HepG2 (cell line): ENCODE measurements at regions not wholly inside any gene's neighbourhood (a gene's known extent, or its start where the extent isn't known, plus 50 kb on each side); places are given as distances from the start of the nearest gene placed in this dataset. TPM values are rescaled to one million over a fixed set of nuclear protein-coding genes. Genes with fewer than 3 reads are reported as not detected.
A peak's percentile ranks its signal among the peaks of the same experiment; 100 is the strongest.

Source experiments
- ATAC-seq: fragments of 200-7000 bp; cut with Tn5 transposase; 3 replicates; pipeline ENCODE4 v1.9.1; 2020; ENCODE audit warnings: mild to moderate bottlenecking, moderate library complexity
- BruUV-seq: library from RNA; stranded (reverse); fragments of 400-500 nt; replicated peaks from 2 replicates; lab custom pipeline; 2021; lab: Mats Ljungman, UMichigan
- CTCF ChIA-PET: fragments of 300-600 bp; formaldehyde crosslinking; extraction: SDS; loops from one replicate; lab custom pipeline; 2021; ENCODE audit warnings: low total read pairs, inconsistent platforms, low intra/inter-chr PET ratio; lab: Yijun Ruan, JAX
- POLR2A ChIA-PET: fragments of 350-600 bp; sonication (Branson Sonifier 250); formaldehyde crosslinking; loops from one replicate; lab custom pipeline; 2020; ENCODE audit warnings: antibody characterized with exemption, inconsistent platforms; lab: Yijun Ruan, JAX
- DNase-seq: peaks from one replicate; pipeline ENCODE4 v3.0.0-alpha.2; 2015; ENCODE audit warnings: low spot score
- FAIRE-seq: peaks from 3 replicates; lab custom pipeline; 2011; peaks lifted over from hg19 to GRCh38; lab: Jason Lieb, UNC
- H2AFZ ChIP-seq: one replicate; pipeline ENCODE4 v1.6.1; 2011; ENCODE audit warnings: low read length, inconsistent platforms
- H3K27ac ChIP-seq: fragments of 300-600 bp; 3 replicates; pipeline ENCODE4 v1.8.0; 2011; ENCODE audit warnings: mixed run types, mild to moderate bottlenecking, mixed read lengths, low read length, inconsistent platforms; ENCODE audit not compliant: insufficient read depth; ENCODE audit errors: extremely low read length
- H3K27me3 ChIP-seq, 2 experiments: fragments of 200-600 bp in 1 of 2; 2 replicates in 1 of 2; 3 replicates in 1 of 2; pipeline versions ENCODE4 v1.6.0 to v1.8.0; 2011; ENCODE audit warnings: low read length in 2 of 2, mild to moderate bottlenecking in 2 of 2, moderate library complexity in 2 of 2, inconsistent platforms in 1 of 2; ENCODE audit not compliant: insufficient read depth in 2 of 2, control insufficient read depth in 1 of 2
- H3K36me3 ChIP-seq, 2 experiments: fragments of 200-600 bp in 1 of 2; replicated peaks in 1 of 2; 2 replicates in 1 of 2; 3 replicates in 1 of 2; pipeline versions ENCODE4 v1.5.1 to v1.8.0; 2011; ENCODE audit warnings: low read length in 2 of 2, inconsistent platforms in 1 of 2; ENCODE audit not compliant: insufficient read depth in 2 of 2, control insufficient read depth in 1 of 2
- H3K4me1 ChIP-seq: 2 replicates; pipeline ENCODE4 v1.5.1; 2012; ENCODE audit warnings: low read length, inconsistent platforms; ENCODE audit not compliant: insufficient read depth
- H3K4me2 ChIP-seq: 2 replicates; pipeline ENCODE4 v1.6.0; 2011; ENCODE audit warnings: low read depth, low read length, inconsistent platforms
- H3K4me3 ChIP-seq, 3 experiments: fragments of 200-600 bp in 1 of 3; sonication (generic), shearing (Covaris generic) in 1 of 3; replicated peaks in 1 of 3; 2 replicates each; pipeline ENCODE4 v1.5.1; 2011 to 2016; ENCODE audit warnings: low read length in 3 of 3, inconsistent platforms in 2 of 3, low read depth in 2 of 3, mild to moderate bottlenecking in 2 of 3, control low read depth in 1 of 3, mixed read lengths in 1 of 3; ENCODE audit not compliant: insufficient read depth in 1 of 3
- H3K79me2 ChIP-seq: one replicate; pipeline ENCODE4 v1.6.1; 2011; ENCODE audit warnings: low read length, inconsistent platforms; ENCODE audit not compliant: insufficient read depth
- H3K9ac ChIP-seq: 2 replicates; pipeline ENCODE4 v1.6.0; 2011; ENCODE audit warnings: mild to moderate bottlenecking, low read depth, low read length, inconsistent platforms; ENCODE audit not compliant: insufficient read depth
- H3K9me3 ChIP-seq: 2 replicates; pipeline ENCODE4 v1.5.1; 2012; ENCODE audit warnings: mild to moderate bottlenecking, low read length
- H4K20me1 ChIP-seq: 2 replicates; pipeline ENCODE4 v1.6.0; 2011; ENCODE audit warnings: inconsistent platforms, mild to moderate bottlenecking, low read length, moderate library complexity; ENCODE audit not compliant: insufficient read depth
- DR1 ChIP-seq: sonication (generic); formaldehyde crosslinking; IDR thresholded peaks from 2 replicates; pipeline ENCODE4 v1.8.0; 2021; ENCODE audit warnings: mild to moderate bottlenecking, missing genetic modification reagents, inconsistent platforms
- KLF15 ChIP-seq: sonication (generic); formaldehyde crosslinking; IDR thresholded peaks from 2 replicates; pipeline ENCODE4 v1.8.1; 2023; ENCODE audit warnings: borderline replicate concordance, mild to moderate bottlenecking, inconsistent platforms, missing genetic modification reagents, mixed read lengths
- MAFF ChIP-seq: IDR thresholded peaks from 2 replicates; pipeline ENCODE4 v1.6.1; 2011; ENCODE audit warnings: low read depth, low read length, improper control_type of control experiment
- MAFK ChIP-seq, 2 experiments: IDR thresholded peaks in 1 of 2; conservative IDR thresholded peaks in 1 of 2; 2 replicates each; pipeline ENCODE4 v1.6.1; 2011; ENCODE audit warnings: improper control_type of control experiment in 2 of 2, low read length in 2 of 2
- U2AF1 ChIP-seq: fragments of 200-400 bp; formaldehyde crosslinking; optimal IDR thresholded peaks from 2 replicates; pipeline ENCODE3; 2017; ENCODE audit warnings: mild to moderate bottlenecking, low read depth, low read length
- YEATS2 ChIP-seq: sonication (generic); formaldehyde crosslinking; IDR thresholded peaks from 2 replicates; pipeline ENCODE4 v1.4.0; 2020; ENCODE audit warnings: missing genetic modification reagents, borderline replicate concordance
- ZNF34 ChIP-seq: sonication (generic); formaldehyde crosslinking; IDR thresholded peaks from 2 replicates; pipeline ENCODE4 v1.4.0; 2020; ENCODE audit warnings: mild to moderate bottlenecking, missing genetic modification reagents, borderline replicate concordance
- WGBS: methylation state at CpG from one replicate; pipeline ENCODE4 v1.1.6; 2017; ENCODE audit warnings: low lambda C conversion rate; 5-methylcytosine and 5-hydroxymethylcytosine counted together
- in situ Hi-C: cut with HindIII; loops from 2 replicates; pipeline ENCODE4 v1.10.0; 2017; ENCODE audit warnings: low pct_unique_long_range_greater_than_20kb; ENCODE audit not compliant: extremely low pct_ligation_motif_present
- intact Hi-C: fragments of 100-400 bp; cut with micrococcal nuclease; formaldehyde crosslinking; loops from one replicate; pipeline ENCODE4 v1.10.0; 2022; ENCODE audit not compliant: unreplicated experiment
- microRNA-seq: library from miRNA; unstranded; fragments of <30 nt; microRNA quantifications from one replicate; pipeline ENCODE4, GENCODE V29; 2020
- small RNA-seq, 3 experiments: library from RNA; depleted of rRNA; stranded (forward); fragments of <200 nt; gene quantifications; one replicate each; pipeline ENCODE3, GENCODE V24; 2012; ENCODE audit warnings: low read depth in 2 of 3, low replicate concordance in 1 of 3; ENCODE audit not compliant: insufficient read length in 3 of 3, insufficient read depth in 2 of 3
- TF ChIP-seq, protein P1 (sequence below): sonication (generic); formaldehyde crosslinking; IDR thresholded peaks from 2 replicates; pipeline ENCODE4 v1.5.0; 2020; ENCODE audit warnings: mild to moderate bottlenecking, low read depth, missing genetic modification reagents, borderline replicate concordance
- TF ChIP-seq, protein P2 (sequence below): sonication (generic); formaldehyde crosslinking; IDR thresholded peaks from 2 replicates; pipeline ENCODE4 v1.5.0; 2020; ENCODE audit warnings: missing genetic modification reagents

DNA sequence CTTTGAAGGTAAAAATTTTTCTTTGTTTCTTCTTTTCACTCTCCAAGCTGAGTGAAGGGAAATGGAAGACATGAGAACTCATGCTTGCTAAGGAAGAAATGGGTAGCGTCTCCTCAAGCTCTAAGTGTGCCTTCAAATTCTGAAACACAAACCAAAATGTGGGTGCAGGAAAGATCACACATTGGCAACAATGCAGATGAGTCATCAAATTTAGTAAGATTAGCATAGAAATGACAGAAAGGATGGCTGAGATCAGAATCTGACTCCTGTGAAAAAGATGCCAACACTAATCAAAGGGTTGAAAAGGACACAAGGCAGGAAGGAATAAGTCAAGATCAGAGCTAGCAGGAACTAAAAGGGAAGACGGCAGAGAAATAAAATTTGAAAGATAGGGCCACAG lies 61.1 kb upstream of the ZNF462 start:
- no peaks in the 10 kb centered on the region; a peak in 1 of 5 replicates for H3K27me3 ChIP-seq
- no peaks in the 10 kb centered on the region for H3K36me3 ChIP-seq
- H3K9me3 ChIP-seq: no peaks in the 10 kb centered on the region
- H3K4me1 ChIP-seq: no peaks in the 10 kb centered on the region
- intact Hi-C loops: no loop called here
- no peak for TF ChIP-seq DR1 (CRISPR knock-in tag)
- TF ChIP-seq MAFF: peak; percentile 69
- TF ChIP-seq, protein P1, sequence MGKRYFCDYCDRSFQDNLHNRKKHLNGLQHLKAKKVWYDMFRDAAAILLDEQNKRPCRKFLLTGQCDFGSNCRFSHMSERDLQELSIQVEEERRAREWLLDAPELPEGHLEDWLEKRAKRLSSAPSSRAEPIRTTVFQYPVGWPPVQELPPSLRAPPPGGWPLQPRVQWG (CRISPR knock-in tag): no peak
- TF ChIP-seq MAFK (conservative IDR thresholded peaks at IDR 0.05 in 1 of 2, IDR thresholded peaks at IDR 0.05 in 1 of 2; ENCODE audit: low read length in 2 of 2): peak; percentile 40 to 72; a peak in 3 of 4 replicates
- no peak for TF ChIP-seq YEATS2
- TF ChIP-seq ZNF34: no peak
- no peak for TF ChIP-seq KLF15 (CRISPR knock-in tag)
- TF ChIP-seq, protein P2, sequence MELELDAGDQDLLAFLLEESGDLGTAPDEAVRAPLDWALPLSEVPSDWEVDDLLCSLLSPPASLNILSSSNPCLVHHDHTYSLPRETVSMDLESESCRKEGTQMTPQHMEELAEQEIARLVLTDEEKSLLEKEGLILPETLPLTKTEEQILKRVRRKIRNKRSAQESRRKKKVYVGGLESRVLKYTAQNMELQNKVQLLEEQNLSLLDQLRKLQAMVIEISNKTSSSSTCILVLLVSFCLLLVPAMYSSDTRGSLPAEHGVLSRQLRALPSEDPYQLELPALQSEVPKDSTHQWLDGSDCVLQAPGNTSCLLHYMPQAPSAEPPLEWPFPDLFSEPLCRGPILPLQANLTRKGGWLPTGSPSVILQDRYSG: no peak
- no peak for TF ChIP-seq U2AF1
- DNase-seq (no peak), FAIRE-seq (no peak), ATAC-seq (no peak)
- no peaks in the 10 kb centered on the region for H3K79me2 ChIP-seq
- WGBS: 2% methylated on average over 2 of the region's 2 CpGs
- no peak overlapping the region for H3K9ac ChIP-seq
- H3K4me3 ChIP-seq: no peak overlapping the region
- H3K4me2 ChIP-seq: no peak overlapping the region
- CTCF ChIA-PET: no interaction called here
- BruUV-seq: no TSS peak
- in situ Hi-C loops: no loop called here
- POLR2A ChIA-PET: no interaction called here
- H2AFZ ChIP-seq: no peak overlapping the region
- no peak overlapping the region for H3K27ac ChIP-seq
- no peaks in the 10 kb centered on the region for H4K20me1 ChIP-seq

Small RNA genes lying in the stretch of these regions (microRNA-seq; reads per million reads assigned to microRNA genes)
- gene MIR8081: not detected

Small RNA genes lying in the stretch of these regions (small RNA-seq; reads per million reads assigned to genes)
- gene MIR8081: 0 reads per million in 3 experiments
